NCI-H1105 (cell line): ENCODE measurements at regions not wholly inside any gene's neighbourhood (a gene's known extent, or its start where the extent isn't known, plus 50 kb on each side); places are given as distances from the start of the nearest gene placed in this dataset.

Experiments used
- DNase-seq: peaks from one replicate; lab custom pipeline; 2025; lab: John Stamatoyannopoulos, UW

DNA sequence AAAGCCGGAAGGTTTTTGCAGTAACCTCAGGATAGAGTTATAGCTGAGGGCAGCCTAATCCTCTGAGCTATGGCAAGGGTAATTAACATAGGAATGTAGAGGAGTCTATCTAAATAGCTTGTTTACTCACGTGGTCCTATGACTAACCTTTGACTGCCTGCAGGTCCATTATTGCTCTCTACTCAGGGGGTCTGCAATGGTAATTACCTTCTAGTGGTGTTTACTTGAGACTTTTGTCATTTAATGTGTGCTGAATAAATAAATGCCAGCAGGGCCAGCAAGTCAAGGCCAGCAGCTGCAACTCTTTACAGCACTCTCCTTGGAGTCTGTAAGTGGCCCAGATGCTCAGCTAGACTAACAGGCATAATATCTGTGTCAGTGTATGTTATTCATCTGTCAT, 212.7 kb upstream of the FMR1 start:
- DNase-seq: peak; percentile 26

DNA sequence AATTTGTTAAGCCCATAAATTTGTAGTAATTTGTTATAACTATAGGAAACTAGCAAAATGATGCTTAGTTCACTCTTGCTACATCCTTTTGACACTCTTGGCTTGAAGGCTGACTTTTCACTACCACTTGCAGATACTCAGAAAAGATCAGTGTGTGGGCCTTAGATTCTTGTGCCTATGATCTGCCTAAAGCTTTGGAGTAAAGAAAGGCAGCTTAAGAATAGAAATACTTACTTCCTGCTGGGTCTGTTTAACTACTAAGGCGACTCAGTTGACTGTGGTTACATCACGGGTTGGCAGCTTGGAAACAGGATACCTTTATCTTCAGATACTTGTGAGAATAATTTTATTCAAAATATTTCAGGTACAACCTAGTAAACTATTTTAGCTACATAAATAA, 201.4 kb upstream of the FMR1 start:
- no peak for DNase-seq

DNA sequence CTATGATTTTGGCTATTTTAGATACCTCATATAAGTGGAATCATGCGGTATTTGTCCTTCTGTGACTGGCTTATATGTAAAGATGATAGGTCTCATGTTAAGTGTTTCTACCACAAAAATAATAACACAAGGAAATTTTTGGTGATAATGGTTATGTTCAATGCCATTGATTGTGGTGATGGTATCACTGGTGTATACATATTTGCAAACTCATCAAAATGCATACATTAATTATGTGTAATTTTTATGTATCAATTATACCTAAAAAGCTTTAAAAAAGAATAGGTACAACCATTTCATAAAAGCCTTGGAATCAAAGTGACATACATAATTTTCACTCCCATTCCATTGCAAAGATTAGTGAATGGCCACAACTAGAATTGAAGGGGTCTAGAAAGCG, 178.3 kb upstream of the FMR1 start:
- DNase-seq: no peak

DNA sequence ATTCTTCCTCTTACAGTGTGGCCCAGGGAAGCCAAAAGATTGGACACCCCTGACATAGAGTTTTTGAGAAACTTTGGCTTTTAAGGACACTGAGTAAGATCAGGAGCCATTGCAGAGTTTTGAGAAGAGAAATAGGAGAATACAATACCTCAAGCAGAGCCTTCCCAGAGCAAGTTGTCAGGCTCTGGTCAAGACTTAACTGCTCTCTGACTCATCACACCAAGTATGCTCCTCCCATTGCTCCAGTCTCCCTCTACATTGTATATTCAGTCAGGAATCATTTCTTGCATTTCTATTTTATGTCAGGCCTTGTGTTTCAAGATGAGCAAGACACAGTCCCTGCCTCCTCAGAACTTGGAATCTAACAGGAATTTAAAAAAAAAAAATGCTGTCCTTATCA, 176.4 kb upstream of the FMR1 start:
- no peak for DNase-seq

DNA sequence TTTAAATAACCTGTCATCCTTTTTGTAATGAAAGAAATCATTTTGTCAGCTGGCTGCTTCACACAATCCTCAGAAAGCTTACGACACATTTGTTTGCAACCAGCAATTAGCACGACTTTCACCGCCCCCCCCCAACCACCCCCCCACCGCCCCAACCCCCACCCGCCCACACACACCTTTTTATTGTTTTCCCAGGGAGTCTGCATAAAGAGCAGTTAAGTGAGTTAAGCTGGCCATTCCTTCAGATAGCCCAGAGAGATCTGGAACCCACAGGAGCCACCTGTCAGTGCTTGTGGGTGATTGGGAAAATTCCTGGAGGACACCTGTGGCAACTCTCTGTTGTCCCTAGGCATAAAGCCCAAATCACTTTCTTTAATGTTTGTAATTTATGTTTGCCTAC, 175.7 kb upstream of the FMR1 start:
- DNase-seq: no peak

DNA sequence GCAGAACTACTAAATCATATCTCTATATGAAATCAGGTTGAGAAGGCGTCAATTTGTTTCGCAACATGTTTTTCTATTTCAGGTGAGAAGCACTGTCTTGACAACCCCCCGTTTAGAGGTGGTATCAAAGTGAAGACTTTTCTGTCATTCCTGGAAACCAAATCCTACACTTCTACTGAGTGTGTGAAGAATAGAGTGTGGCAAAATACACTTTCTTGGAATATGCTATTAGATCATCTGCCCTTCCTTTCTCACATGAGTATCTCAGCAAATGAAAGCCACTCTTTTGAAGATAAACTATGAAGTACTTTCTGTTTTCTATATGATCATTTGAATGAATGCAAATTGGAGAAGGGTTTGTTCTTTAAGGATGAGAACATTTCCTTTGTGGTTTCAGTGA, 174.0 kb upstream of the FMR1 start:
- no peak for DNase-seq

DNA sequence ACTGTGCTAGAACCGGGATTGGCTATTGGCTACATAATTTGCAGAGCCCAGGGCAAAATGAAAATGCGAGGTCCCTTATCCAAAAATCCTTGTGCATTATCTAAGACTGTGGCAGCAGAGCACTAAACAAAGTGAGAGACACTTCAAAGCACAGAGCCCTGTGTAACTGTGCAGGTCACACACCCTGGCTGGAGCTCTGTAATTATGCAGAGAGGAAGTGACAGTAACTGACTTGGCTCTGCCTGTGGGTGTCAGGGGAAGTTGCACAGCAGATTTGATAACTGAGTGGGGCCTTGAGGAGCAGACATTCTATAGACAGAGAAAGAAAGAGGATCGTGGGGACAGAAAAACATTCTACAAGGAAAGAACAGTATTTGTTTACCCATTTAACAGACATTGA, 173.5 kb upstream of the FMR1 start:
- DNase-seq: no peak

DNA sequence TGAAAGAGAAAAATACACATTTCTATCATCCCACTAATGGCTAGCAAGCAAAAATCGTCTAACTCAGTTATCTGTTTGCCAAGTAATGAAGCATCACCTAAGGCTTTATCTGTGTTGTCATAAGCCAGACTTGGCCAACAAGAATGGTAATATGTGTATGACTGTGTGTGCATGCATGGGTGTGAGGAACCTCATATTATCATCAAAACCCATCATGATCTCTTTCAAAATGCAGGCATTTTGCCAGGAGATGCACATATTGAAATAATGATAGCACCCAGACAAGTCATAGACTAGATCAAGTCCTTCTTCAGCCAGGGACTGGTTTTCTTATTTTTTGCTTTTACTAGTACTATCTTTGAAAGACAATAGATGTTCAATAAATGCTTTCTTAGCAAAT, 172.5 kb upstream of the FMR1 start:
- DNase-seq: no peak

DNA sequence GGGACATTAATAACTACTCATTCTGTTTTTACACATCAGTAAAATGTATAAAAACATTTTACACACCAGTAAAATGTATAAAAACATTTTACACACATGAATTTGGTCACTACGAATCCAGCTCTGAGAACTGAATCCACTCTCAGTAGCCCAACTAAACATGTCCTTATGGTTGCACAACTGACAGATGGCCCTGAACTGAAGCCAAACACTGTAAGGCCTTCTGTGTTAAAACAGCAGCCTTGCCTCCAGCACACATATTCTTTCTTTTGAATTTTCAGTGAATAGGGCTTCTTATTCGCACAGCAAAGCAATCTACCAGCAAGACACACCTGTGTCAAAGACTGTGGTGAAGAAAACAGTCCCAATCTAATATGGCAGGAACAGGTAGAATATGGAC, 169.9 kb upstream of the FMR1 start:
- DNase-seq: no peak

DNA sequence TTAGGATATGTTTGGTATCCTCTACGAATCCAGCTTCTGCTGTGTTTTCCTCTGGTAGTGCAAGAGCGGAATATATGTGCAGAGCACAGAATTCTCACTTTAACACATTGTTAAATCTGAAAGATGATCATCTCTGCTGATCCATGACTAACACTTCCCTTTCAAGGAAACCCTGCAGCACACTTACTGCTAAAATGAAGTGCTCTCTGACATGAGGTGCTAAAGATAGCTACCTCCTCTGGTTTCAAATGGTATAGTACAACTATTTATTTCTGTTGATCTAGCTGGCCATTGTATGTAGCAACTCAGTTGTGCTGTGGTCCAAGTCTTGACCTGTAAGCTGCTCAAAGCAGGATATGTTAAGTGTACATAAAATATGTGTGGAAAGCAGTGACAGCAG, 162.4 kb upstream of the FMR1 start:
- DNase-seq: no peak

DNA sequence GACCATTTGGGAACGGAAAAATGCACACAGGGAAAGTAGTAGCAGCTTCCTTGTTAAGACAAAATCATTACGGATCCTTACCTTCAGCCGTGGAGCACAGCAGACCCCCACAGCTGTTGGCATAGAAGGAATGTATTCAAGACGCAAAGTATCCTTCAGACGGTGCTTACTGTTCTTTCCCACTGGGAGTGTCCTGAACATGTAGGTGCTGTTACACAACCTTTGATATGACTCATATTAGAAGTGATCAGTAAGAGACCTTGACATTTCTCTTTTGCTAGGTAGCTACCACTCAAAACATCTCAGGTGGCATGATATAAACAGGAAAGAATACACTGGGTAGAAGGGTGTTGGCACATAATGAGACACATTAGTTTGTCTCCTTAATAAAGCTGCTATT, 154.0 kb upstream of the FMR1 start:
- DNase-seq: no peak

DNA sequence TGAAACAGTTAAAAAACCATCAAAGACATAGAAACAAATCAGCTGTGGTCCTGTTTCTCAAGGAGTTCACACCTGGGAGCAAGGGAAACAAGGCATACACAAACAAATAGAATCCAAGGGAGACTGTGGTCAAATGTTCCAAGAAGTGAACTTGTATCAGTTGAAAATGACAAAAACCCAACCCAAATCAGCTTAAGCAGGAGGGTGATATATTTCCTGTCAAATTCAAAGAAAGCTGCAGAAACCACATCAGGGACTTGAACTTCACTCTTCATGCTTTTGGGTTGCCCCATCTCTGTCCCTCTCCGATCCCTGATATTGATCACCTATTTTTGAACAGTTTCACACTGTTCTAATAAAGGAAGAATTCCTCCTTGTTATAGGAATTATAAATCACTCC, 148.6 kb upstream of the FMR1 start:
- DNase-seq: no peak

DNA sequence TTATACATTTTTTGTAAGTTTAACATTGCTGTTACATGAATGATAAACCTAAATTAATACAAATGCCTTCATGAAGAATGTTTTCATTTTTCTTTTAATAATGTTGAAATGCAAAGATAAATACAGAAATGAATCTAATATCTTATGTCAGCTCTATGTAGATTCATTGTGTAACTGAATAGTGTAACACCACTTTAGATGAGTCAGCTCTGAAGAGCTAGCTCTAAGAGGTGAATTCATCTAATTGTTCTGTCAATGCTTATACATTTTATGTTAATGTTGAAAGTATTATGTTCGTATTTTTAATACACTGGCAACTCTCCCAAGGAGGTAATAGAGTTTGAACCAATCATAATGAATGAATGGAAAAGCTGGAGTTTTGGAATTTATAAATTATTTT, 146.9 kb upstream of the FMR1 start:
- no peak for DNase-seq

DNA sequence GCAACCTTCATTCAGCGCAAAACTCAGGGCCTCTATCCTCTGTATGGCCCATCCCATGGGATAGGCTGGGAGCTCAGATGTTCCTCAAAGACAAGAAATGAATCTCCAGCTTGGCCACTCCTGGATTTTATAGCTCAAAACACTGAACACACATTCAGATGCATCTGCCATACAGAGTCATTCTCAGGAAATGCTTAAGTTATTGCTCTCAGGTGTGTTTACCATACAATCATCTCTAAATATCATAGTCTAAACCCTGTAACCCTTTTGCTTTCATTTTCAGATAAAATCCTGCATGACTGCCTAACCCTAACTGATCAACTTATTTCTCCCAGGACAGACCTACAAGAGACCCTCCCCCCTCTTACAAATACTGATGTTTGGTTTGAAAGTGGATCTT, 140.9 kb upstream of the FMR1 start:
- DNase-seq: no peak

DNA sequence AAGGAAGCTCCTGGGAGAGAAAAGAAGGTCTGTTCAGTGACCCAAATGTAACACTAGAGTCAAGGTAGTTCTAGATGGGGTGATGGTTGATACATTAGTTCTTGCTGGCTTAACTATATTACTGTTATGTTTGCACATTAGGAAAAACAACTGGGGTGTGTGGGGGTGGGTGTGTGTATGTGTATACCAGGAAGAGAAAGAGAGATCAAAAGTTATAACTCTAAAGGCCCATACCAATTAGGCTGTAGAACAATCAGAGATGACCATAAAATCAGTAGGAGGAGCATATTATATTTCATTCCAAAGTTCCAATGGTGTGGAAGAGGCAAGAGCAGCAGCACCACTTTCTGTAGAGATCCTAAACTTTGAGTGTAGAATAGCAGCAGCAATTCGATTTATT, 134.7 kb upstream of the FMR1 start:
- DNase-seq: no peak

DNA sequence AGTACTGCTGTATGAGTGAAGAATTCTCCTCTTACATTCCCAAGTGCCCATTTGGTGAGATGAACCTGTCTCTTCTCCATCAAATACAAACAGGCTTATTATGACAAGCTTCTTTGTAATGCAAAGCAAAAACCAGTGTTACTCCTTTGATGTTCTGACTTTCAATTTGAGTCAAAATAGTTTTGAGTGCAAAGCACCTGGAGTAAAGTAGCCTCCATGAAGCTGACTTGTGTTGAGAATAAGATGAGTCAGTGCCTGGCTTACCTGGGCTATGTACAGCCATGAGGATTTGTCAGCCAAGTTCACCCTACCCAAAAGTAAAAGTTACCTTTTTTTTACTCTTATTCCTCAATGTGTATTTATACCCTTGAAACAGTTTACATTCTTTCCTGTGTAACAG, 132.5 kb upstream of the FMR1 start:
- DNase-seq: no peak

DNA sequence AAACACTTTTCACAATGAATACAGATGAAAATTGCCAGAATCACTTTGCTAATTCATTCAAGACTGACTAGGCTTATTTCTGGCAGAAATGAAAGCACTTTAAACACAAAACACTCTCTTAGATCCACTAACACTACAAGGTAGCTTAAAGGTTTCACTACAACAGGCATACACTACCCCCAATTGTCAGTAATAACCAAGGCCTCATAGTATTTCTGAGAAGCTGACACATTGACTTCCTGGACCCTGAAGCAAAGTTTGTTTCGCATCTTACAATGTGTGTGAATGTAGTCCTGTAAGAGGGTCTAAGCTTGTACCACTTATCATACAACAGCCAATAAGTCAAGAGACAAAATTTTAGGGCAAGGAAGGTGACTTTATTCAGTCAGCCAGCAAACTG, 129.9 kb upstream of the FMR1 start:
- DNase-seq: no peak

DNA sequence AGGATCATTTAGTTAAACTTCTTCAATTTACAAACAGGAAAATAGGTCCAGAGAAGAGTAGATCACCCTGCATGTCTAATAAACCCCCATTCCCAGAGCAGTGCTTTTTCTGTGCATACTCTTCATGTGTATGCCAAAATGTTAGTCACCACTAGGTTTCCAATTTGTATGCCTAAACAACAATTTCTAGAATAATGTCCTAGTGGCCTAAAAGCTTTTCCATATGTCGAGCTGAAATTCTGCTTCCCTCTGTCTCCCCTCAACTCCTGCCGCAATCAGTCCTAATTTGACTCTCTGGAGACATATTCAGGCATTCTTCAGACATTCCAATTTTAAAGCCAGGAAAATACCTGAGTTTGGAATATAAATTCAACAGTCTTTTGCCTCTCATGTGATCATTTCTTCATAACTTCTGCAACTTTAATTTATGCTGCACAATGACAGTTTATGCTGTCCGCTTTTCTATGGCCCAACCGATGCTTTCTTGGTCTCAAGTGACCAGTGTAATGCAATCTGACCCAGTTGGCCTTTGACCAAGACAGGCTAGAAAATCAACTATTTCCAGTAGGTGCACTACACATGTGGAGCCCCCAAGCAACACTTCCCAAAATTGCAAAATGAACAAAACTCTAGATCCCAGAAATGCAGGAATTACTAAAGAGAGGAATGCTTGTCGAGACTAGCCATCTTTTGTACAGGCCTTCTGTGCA, 122.9 kb upstream of the FMR1 start:
- DNase-seq: no peak

DNA sequence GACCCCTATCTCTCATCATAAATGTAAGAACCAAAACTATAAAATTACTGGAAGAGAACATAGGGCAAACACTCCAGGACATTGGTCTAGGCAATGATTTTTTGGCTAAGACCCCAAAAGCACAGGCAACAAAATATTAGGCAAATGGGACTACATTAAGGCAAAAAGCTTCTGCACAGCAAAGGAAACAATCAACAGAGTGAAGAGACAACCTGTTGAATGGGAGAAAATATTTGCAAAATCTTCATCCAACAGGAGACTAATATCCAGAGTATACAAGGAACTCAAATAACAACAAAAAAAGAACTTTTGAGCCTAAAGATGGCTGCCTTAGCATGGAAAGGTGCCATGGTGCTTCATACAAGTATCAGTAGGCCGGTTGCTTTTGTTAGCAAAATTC, 111.1 kb upstream of the FMR1 start:
- no peak for DNase-seq

DNA sequence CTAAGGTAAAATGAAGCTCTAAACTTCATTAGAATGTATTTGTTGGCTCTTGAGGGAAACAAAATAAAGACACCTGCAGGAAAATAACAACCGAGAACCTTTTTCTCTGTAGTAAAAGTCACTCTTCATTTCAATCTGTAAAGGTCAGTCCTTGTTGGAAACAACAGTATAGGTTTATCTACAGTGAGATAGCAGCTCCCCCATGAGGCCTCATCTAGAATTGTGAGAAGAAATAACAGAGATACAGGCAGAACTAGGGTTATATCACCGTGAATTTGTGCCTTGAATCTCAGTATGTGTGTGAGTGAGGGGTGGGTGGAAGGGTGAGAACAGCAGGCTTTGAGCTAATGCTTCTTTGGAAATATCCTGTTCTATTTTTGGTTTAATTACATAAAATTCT, 107.8 kb upstream of the FMR1 start:
- peak; percentile 50 for DNase-seq

DNA sequence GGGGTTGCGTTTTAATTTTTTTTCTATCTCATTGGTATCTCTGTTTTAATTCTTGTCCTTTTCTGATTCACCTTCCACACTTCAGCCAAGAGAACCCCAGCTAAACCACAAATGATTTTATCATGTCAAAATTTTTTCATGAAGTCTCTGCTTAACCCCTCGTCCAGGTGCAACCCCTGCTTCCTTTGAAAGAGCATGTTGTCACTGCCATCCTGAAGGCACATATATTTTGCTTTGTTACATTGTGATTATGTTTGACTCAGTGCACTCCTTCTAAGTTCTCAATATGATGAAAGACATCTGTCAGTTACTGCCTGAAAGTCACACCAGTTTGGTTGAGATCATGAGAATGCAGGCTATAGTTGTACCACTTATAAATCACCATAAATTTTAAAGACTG, 99.9 kb upstream of the FMR1 start:
- DNase-seq: no peak

DNA sequence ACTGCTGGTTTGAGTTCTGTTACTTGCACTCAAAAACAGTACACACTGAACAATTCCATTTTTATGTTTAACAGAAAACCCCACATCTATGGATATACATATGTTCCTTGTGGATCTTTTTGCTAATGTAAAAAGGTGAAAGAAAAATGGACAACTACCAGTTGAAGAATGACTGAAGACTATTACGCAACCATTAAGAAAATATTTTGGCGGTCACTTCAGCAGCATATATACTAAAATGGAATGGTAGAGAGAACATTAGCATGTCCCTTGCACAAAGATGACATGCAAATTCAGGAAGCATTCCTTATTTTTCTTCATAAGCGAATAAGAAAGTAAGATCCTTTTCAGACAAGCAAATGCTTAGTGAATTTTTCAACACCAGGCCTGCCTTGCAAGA, 84.6 kb upstream of the FMR1 start:
- DNase-seq: no peak

DNA sequence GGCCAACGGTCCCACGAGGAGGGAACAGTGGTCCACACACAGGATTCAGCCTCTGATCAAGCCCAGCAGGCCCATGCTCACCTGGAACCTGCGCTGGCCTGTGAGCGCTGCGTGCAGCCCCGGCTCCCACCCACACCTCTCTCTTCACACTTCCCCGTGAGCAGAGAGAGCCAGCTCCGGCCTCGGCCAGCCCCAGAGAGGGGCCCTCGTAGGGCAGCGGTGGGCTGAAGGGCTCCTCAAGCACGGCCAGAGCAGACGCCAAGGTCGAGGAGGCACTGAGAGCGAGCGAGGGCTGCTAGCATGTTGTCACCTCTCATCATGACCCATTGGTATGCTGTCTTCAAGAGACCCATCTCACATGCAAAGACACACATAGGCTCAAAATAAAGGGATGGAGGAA, 83.0 kb upstream of the FMR1 start:
- DNase-seq: no peak

DNA sequence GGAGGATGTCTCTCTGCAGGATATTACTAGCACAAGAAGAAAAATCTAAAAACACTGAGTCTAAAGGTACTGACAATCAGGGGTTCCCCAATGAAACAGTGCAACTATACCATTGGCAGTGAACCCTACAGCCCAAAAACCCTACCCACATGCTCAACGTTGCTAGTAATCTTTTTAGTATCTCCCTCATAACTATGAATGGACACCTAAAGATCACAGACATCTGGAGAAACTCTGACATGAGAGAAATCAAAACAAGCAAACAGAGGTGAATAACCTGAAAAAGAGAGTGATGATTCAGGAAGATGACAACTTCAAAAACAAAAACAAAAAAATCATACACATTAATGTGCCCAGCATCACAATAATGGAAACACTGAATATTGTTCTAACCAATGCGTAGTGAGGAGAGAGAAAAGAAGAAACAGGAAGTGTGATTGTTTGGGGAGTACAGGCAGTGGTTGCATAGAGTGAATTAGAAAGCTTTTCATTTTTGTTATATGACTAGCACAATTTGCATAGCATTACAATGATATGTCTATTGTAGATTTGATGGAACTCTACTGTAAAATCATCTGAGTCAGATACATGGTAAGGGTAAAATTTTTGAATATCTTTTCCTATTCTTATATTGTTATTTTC, 78.9 kb upstream of the FMR1 start:
- no peak for DNase-seq
